Mucosa of descending colon (tissue), 3 donors: ENCODE measurements at regions not wholly inside any gene's neighbourhood (a gene's known extent, or its start where the extent isn't known, plus 50 kb on each side); places are given as distances from the start of the nearest gene placed in this dataset.

Experiments used
- ATAC-seq: fragments of 200-7000 bp; cut with Tn5 transposase; one replicate; pipeline ENCODE4 v1.9.1; 2020; ENCODE audit warnings: mild to moderate bottlenecking, moderate library complexity
- DNase-seq, 3 donors: peaks; one replicate each; pipeline ENCODE4 v3.0.0-alpha.2; 2020
- H3K36me3 ChIP-seq: fragments of 200-600 bp; one replicate; pipeline ENCODE4 v1.8.0; 2021; ENCODE audit warnings: low read depth, mild to moderate bottlenecking
- H3K4me1 ChIP-seq: fragments of 200-600 bp; one replicate; pipeline ENCODE4 v1.8.0; 2021; ENCODE audit warnings: low read depth, mild to moderate bottlenecking
- H3K4me3 ChIP-seq: fragments of 200-600 bp; one replicate; pipeline ENCODE4 v1.8.0; 2021; ENCODE audit warnings: mild to moderate bottlenecking
- H3K9me3 ChIP-seq: fragments of 200-600 bp; one replicate; pipeline ENCODE4 v1.8.0; 2021; ENCODE audit warnings: mild to moderate bottlenecking
- intact Hi-C, 2 donors: fragments of 100-400 bp; cut with DNase I in 1 of 2; cut with micrococcal nuclease in 1 of 2; formaldehyde crosslinking; loops; one replicate each; pipeline versions ENCODE4 v1.11.0 to v1.11.1; 2022; cut with DNase I, micrococcal nuclease
- TF ChIP-seq, protein P1 (sequence below): fragments of 200-600 bp; IDR thresholded peaks from one replicate; pipeline ENCODE4 v1.8.0; 2022; ENCODE audit warnings: antibody characterized with exemption, mild to moderate bottlenecking
- donor health status: DM: no; HTN: no; CAD: no; lungs with moderate emphysema.
- donor health status: DM: no; HTN: no; CAD: no.
- donor health status: DM: no; HTN: yes; CAD: no.

DNA sequence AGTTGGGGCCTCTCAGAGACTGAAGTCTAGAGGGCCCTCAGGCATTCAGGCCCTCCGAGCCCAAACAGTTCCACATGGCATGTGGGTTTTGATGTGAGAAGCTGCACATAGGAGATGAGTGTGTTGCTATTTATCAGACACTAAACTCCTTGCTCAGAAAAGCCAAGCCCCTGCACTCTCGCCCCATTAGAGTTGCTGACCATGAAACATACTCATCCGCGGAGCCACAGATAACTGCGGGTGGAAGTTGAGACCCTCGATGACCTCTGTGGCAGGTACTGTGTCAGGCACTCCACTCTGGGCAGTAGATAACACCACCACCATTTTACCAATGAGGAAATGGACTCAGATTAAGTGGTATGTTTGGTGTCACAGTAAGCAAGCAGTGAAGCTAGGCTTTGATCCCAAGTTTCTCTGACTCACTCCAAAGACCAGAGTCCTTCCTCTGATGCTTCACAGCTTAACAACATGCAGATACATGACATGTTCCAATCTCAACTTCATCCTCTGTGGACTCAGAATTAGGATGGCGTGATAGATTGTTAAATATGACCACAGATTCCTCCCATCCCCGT lies 202.1 kb downstream of the ADAMTS15 start:
- no peaks in the 10 kb centered on the region for H3K36me3 ChIP-seq
- TF ChIP-seq, protein P1, sequence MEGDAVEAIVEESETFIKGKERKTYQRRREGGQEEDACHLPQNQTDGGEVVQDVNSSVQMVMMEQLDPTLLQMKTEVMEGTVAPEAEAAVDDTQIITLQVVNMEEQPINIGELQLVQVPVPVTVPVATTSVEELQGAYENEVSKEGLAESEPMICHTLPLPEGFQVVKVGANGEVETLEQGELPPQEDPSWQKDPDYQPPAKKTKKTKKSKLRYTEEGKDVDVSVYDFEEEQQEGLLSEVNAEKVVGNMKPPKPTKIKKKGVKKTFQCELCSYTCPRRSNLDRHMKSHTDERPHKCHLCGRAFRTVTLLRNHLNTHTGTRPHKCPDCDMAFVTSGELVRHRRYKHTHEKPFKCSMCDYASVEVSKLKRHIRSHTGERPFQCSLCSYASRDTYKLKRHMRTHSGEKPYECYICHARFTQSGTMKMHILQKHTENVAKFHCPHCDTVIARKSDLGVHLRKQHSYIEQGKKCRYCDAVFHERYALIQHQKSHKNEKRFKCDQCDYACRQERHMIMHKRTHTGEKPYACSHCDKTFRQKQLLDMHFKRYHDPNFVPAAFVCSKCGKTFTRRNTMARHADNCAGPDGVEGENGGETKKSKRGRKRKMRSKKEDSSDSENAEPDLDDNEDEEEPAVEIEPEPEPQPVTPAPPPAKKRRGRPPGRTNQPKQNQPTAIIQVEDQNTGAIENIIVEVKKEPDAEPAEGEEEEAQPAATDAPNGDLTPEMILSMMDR = no peak
- peaks cover 8% of the 10 kb centered on the region for H3K4me1 ChIP-seq
- peak; percentile 16 for ATAC-seq
- no peaks in the 10 kb centered on the region for H3K9me3 ChIP-seq
- no peak overlapping the region for H3K4me3 ChIP-seq
- DNase-seq = no peak
- intact Hi-C loops = no loop called here

DNA sequence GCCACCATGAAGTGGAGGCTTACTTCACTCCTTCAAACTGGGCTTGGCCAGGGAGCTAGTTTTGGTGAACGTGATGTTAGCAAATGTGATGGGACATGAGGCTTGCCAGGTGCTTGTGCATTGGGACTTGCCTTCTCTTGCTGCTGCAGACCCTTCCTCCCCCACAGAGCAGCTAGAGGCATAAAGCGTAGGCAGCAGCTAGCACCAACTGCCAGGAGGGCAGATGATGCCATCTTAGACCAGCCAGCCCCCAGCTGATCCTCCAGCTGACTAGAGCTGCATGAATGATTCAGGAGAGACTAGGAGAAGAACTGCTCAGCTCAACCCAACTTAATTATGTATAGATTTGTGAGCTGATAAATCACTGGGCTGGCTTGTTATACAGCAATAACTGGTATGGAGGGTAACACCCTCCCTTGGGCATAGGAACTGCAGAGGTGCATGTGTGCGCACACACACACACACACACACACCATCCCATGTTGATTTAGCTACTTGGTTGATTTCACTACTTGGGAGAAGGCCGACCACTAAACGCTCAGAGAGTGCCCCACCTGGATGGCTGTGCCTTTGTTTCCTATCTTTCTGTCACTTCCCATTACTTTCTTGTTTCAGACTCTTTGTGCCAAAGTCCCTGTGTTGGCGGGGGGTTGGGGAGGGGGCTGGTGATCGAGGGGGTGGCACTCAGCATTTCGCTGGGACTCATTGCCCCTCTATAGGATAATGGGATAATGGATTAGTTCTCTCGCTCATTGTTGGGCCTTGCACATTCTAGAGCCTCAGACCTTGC lies 202.8 kb downstream of the ADAMTS15 start:
- Histone ChIP-seq H3K9me3 (no peaks in the 10 kb centered on the region), H3K4me1 (peaks cover 8% of the 10 kb centered on the region), H3K36me3 (no peaks in the 10 kb centered on the region), H3K4me3 (no peak overlapping the region)
- TF ChIP-seq, protein P1 = no peak
- DNase-seq = no peak
- intact Hi-C loops = no loop called here
- no peak for ATAC-seq

DNA sequence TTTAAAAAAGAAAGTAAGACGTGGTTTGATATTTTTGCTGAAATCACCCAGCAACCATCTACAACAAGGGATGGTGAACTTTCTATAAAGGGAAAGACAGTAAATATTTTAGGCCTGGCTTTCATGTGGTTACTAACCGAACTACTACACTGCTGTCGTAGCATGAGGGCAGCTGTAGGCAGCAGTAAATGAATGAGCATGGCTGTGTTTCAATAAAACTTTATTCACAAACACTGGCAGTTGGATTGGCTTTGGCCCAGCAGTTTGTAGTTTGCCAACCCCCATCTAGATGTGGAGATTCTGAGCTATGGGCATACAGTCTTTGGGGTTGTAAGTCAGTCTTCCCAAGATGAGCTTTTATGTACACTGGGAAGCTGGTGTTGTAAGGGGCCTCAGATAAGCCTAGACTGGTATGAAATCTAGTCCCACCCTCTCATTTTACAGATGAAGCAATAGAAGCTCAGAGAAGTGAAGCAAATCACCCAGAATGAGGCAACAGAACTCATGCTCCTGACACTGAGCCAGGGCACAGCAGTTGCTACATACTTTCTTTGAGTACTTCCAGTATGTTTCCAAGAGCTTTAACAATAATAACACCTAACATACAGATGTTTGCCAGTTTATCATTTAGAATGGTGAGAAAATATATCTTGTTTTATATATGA lies 204.4 kb downstream of the ADAMTS15 start:
- peaks cover 5% of the 10 kb centered on the region for H3K4me1 ChIP-seq
- TF ChIP-seq, protein P1 = no peak
- no peaks in the 10 kb centered on the region for H3K36me3 ChIP-seq
- ATAC-seq (no peak), DNase-seq (no peak)
- no peak overlapping the region for H3K4me3 ChIP-seq
- intact Hi-C loops = no loop called here
- H3K9me3 ChIP-seq = peaks cover 2% of the 10 kb centered on the region

DNA sequence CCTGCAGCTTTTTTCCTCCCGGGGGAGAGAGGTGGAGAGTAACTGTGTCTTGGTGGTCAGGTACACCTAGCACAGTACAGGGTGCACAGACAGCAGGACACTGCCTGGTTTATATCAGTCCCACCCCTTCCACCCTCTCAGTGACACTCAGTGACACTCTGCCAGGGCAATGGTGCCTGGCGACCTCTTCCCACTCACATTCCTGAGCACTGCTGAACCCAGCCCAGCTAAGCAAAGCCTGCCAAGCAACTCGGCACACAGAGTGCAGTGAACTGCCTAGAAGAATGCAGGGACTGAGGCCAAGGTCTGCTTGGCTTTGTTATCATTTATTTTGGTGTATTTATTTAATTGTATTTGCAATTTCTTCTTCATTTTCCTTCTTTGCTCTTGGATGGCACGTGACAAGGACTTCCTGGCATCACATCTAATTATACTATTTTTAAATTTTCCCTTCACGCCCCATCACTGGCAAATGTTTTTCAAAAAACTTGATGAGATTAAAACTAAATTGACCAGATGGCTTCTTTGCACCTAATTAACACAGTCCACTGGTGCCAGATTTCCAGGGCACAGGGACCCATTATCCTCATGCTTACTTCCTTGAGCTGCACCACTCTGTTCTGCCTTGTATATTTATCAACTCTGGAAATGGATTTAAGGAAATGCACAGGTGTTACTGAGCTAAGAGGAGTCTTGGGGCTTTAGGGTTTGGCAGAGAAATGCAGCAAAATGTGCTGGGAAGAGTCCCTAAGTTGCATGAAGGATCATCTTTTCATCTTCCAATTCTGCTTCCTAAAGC lies 205.6 kb downstream of the ADAMTS15 start:
- intact Hi-C loops = no loop called here
- peak; percentile 88 for ATAC-seq

DNA sequence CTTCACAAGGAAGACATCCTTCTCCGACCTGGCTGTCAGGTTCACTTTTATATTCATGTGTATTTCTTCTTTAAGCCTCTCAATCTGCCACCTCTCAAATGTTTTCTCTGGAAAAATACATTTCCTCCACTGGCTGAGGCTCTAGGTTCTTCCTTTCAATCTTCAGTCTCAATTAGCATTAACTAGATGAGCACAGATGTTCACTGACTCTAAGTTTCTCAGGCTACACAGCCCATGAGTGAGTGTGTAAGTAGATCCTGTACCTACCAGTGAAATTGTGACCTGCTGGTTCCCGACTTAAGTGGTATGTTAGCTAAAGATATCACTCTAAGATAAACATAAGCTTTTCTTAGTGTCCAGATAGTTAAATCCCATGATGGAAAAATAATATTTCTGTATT lies 206.9 kb downstream of the ADAMTS15 start:
- no peak for ATAC-seq
- DNase-seq = no peak
- Histone ChIP-seq H3K9me3 (peaks cover 2% of the 10 kb centered on the region), H3K36me3 (no peaks in the 10 kb centered on the region), H3K4me1 (peaks cover 5% of the 10 kb centered on the region), H3K4me3 (no peak overlapping the region)
- TF ChIP-seq, protein P1 = no peak
- intact Hi-C loops = no loop called here

More for the DNA sequence above, 205.6 kb downstream of the ADAMTS15 start:
- TF ChIP-seq, protein P1 = no peak
- peak; percentile 54 to 78 (median 59) for DNase-seq
- Histone ChIP-seq H3K9me3 (peaks cover 2% of the 10 kb centered on the region), H3K4me3 (no peak overlapping the region), H3K36me3 (no peaks in the 10 kb centered on the region), H3K4me1 (peaks cover 5% of the 10 kb centered on the region)
